ENCODE measurements at regions not wholly inside any gene's neighbourhood (a gene's known extent, or its start where the extent isn't known, plus 50 kb on each side); places are given as distances from the start of the nearest gene placed in this dataset.
A peak's percentile ranks its signal among the peaks of the same experiment; 100 is the strongest.
"Not testable (repeated sequence)": the region's sequence is repeated elsewhere in the genome, so short reads cannot be mapped to it uniquely, and the experiment has no call there.

DNA sequence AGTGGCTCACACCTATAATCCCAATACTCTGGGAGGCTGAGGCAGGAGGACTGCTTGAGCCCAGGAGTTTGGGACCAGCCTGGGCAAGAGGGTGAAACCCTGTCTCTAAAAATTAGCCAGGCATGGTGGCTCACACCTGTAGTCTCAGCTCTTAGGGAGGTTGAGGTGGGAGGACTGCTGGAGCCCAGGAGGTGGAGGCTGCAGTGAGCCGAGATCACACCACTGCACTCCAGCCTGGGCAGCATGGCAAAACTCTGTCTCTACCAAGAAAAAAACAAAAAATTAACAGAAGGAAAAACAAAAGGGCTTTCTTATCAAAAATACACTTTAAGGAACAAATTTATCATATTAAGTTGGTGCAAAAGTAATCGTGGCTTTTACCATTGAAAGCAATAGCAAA lies 51.8 kb upstream of the TNK2 start:
- WGBS = 93% methylated on average over 2 of the region's 2 CpGs
- H3K27ac ChIP-seq (ENCODE audit: low read depth in 1 of 2, low read length in 2 of 2) = peak overlapping the region in 1 of 2 donors; percentile 25

GRCh38 chr3:195959367-195960157 lies 51.2 kb upstream of the TNK2 start:
- not testable (repeated sequence) for H3K4me3 ChIP-seq (ENCODE audit: low read depth in 1 of 3, low read length in 3 of 3); DNase-seq (ENCODE audit: low spot score); H3K9ac ChIP-seq (ENCODE audit: low read depth in 1 of 2, low read length in 2 of 2); H3K36me3 ChIP-seq (ENCODE audit: control insufficient read depth in 4 of 4, insufficient read depth in 3 of 4, low read depth in 1 of 4, low read length in 3 of 4); H3K9me3 ChIP-seq (ENCODE audit: control insufficient read depth in 4 of 4, low read length in 3 of 4); H3K27me3 ChIP-seq (ENCODE audit: control insufficient read depth in 4 of 4, insufficient read depth in 4 of 4, low read length in 3 of 4)
- peak overlapping the region; percentile 57 to 67 for H3K27ac ChIP-seq (ENCODE audit: low read depth in 1 of 2, low read length in 2 of 2)
- H3K4me1 ChIP-seq (ENCODE audit: control insufficient read depth in 4 of 4, insufficient read depth in 4 of 4, low read length in 3 of 4) = peaks cover 4 to 11% (median 5%) of the 10 kb centered on the region in 4 donors
- WGBS = 41% methylated on average over 7 of the region's 15 CpGs
- TF ChIP-seq SP1 (IDR thresholded peaks at IDR 0.05) = peak; percentile 47
- TF ChIP-seq HNF4A (conservative IDR thresholded peaks at IDR 0.05) = peak; percentile 51 to 55

More for the DNA sequence above, 51.8 kb upstream of the TNK2 start:
- not testable (repeated sequence) for H3K4me3 ChIP-seq (ENCODE audit: low read depth in 1 of 3, low read length in 3 of 3); H3K9me3 ChIP-seq (ENCODE audit: control insufficient read depth in 4 of 4, low read length in 3 of 4); DNase-seq (ENCODE audit: low spot score); H3K9ac ChIP-seq (ENCODE audit: low read depth in 1 of 2, low read length in 2 of 2); H3K27me3 ChIP-seq (ENCODE audit: control insufficient read depth in 4 of 4, insufficient read depth in 4 of 4, low read length in 3 of 4)
- H3K4me1 ChIP-seq (ENCODE audit: control insufficient read depth in 4 of 4, insufficient read depth in 4 of 4, low read length in 3 of 4) = peaks cover 4 to 11% (median 5%) of the 10 kb centered on the region in 4 donors
- peaks cover 3 to 10% (median 6%) of the 10 kb centered on the region in 4 donors for H3K36me3 ChIP-seq (ENCODE audit: control insufficient read depth in 4 of 4, insufficient read depth in 3 of 4, low read depth in 1 of 4, low read length in 3 of 4)

DNA sequence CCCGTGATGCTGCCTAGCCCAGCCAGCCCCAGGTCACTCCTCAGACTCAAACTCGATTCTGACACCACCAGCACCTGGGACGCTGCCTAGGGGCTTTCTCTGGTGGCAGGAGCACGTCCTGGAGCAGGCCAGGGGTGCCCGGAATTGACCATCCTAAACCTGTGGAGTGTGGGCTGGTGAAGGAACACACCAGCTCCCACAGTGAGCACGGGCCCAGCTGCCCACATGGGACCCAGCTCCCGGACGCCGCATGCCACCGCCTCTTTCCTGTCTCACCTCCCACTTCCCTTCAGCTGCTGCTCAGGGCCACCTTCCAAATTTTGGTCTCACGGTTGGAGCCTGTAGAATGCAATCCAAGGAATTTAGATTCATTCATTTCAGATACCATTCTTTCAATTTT lies 50.4 kb upstream of the TNK2 start:
- H3K36me3 ChIP-seq (ENCODE audit: control insufficient read depth in 4 of 4, insufficient read depth in 3 of 4, low read depth in 1 of 4, low read length in 3 of 4); H3K9me3 ChIP-seq (ENCODE audit: control insufficient read depth in 4 of 4, low read length in 3 of 4); DNase-seq (ENCODE audit: low spot score); H3K9ac ChIP-seq (ENCODE audit: low read depth in 1 of 2, low read length in 2 of 2); H3K27me3 ChIP-seq (ENCODE audit: control insufficient read depth in 4 of 4, insufficient read depth in 4 of 4, low read length in 3 of 4); H3K4me3 ChIP-seq (ENCODE audit: low read depth in 1 of 3, low read length in 3 of 3): not testable (repeated sequence)
- Histone ChIP-seq H3K4me1 (ENCODE audit: control insufficient read depth in 4 of 4, insufficient read depth in 4 of 4, low read length in 3 of 4) (peaks cover 4 to 11% (median 5%) of the 10 kb centered on the region in 4 donors), H3K27ac (ENCODE audit: low read depth in 1 of 2, low read length in 2 of 2) (peak overlapping the region; percentile 57 to 67)
- WGBS = 72% methylated on average over 11 of the region's 11 CpGs

Measured in liver (tissue), 7 donors.